C4-2B (cell line): ENCODE measurements at regions not wholly inside any gene's neighbourhood (a gene's known extent, or its start where the extent isn't known, plus 50 kb on each side); places are given as distances from the start of the nearest gene placed in this dataset.

ENCODE experiments used
- CTCF ChIP-seq: fragments of 450-650 bp; conservative IDR thresholded peaks from 2 replicates; pipeline ENCODE4 v1.5.1; 2017; ENCODE audit warnings: mild to moderate bottlenecking
- ZFX ChIP-seq: fragments of 450-650 bp; IDR thresholded peaks from 2 replicates; pipeline ENCODE4 v1.6.1; 2017

DNA sequence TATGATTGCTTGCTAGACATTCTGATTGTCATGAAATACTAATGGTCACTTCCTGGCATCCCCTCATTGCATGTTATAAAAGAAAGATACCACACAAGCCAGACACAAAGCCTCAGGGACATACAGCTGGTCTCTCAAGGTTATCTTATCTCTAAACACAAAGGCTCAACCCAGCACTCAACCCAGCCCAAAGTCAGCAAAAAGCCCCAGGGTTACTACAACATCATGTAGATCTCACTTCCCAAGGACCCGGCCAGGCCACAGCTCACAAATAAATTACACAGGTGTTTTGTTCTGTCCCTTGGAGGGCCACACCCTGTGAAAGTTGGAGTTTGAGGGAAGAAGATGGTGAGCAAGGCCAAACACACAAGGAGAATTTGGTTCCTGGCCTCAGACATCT is 109.7 kb upstream of the BARHL2 start:
- no peak for TF ChIP-seq CTCF
- TF ChIP-seq ZFX: no peak
